Hepatocyte (in vitro differentiated cells): ENCODE measurements at regions not wholly inside any gene's neighbourhood (a gene's known extent, or its start where the extent isn't known, plus 50 kb on each side); places are given as distances from the start of the nearest gene placed in this dataset.

Experiments used
- CTCF ChIP-seq: fragments of 200-600 bp; sonication (generic); IDR thresholded peaks from 2 replicates; pipeline ENCODE4 v1.5.1; 2016; ENCODE audit warnings: antibody characterized with exemption, mild to moderate bottlenecking; ENCODE audit not compliant: poor library complexity
- EZH2 ChIP-seq: fragments of 200-600 bp; sonication (generic); IDR thresholded peaks from 2 replicates; pipeline ENCODE4 v1.6.1; 2016; ENCODE audit warnings: antibody characterized with exemption, mild to moderate bottlenecking, borderline replicate concordance
- EZH2phosphoT487 ChIP-seq: fragments of 200-600 bp; sonication (generic); IDR thresholded peaks from one replicate; pipeline ENCODE4 v1.6.1; 2018; ENCODE audit warnings: antibody characterized with exemption, mild to moderate bottlenecking, low read depth, moderate library complexity; ENCODE audit not compliant: unreplicated experiment, severe bottlenecking

- no peak for TF ChIP-seq CTCF
- no peak for TF ChIP-seq EZH2
- TF ChIP-seq EZH2phosphoT487 = no peak
Measured at GRCh38 chr4:174119830-174120229, 163.6 kb downstream of the FBXO8 start.
